IMR-90 (cell line): ENCODE measurements at regions not wholly inside any gene's neighbourhood (a gene's known extent, or its start where the extent isn't known, plus 50 kb on each side); places are given as distances from the start of the nearest gene placed in this dataset.

Source experiments
- ATAC-seq: fragments of 200-7000 bp; cut with Tn5 transposase; 2 replicates; pipeline ENCODE4 v1.9.1; 2020; ENCODE audit warnings: low read depth, mild to moderate bottlenecking, moderate library complexity
- BruUV-seq: library from RNA; stranded (reverse); fragments of 400-500 nt; replicated peaks from 2 replicates; lab custom pipeline; 2021; lab: Mats Ljungman, UMichigan
- CTCF ChIA-PET: fragments of 300-600 bp; formaldehyde crosslinking; extraction: SDS; loops from one replicate; lab custom pipeline; 2021; ENCODE audit warnings: antibody characterized with exemption; lab: Yijun Ruan, JAX
- POLR2A ChIA-PET: fragments of 300-600 bp; sonication (Branson Sonifier 250); formaldehyde crosslinking; loops from one replicate; lab custom pipeline; 2022; ENCODE audit warnings: antibody characterized with exemption; ENCODE audit not compliant: unreplicated experiment; lab: Charles Lee
- DNase-seq: peaks from one replicate; pipeline ENCODE4 v3.0.0; 2013
- H2AFZ ChIP-seq: replicated peaks from 2 replicates; pipeline ENCODE3; 2013; ENCODE audit warnings: low read length, mild to moderate bottlenecking; ENCODE audit not compliant: poor library complexity
- H2AK5ac ChIP-seq: 2 replicates; pipeline ENCODE4 v1.6.1; 2013; ENCODE audit warnings: low read depth, low read length, inconsistent platforms
- H2AK9ac ChIP-seq: replicated peaks from 2 replicates; pipeline ENCODE3; 2013; ENCODE audit warnings: mild to moderate bottlenecking, low read depth, low read length, moderate library complexity; ENCODE audit not compliant: poor library complexity
- H2BK120ac ChIP-seq: 2 replicates; pipeline ENCODE4 v1.6.1; 2013; ENCODE audit warnings: low read depth, low read length, inconsistent platforms
- H2BK15ac ChIP-seq: 3 replicates; pipeline ENCODE4 v1.6.1; 2013; ENCODE audit warnings: low read depth, low read length, inconsistent platforms
- H2BK20ac ChIP-seq: 2 replicates; pipeline ENCODE4 v1.6.1; 2013; ENCODE audit warnings: low read depth, mild to moderate bottlenecking, inconsistent platforms, low read length, moderate library complexity
- H2BK5ac ChIP-seq: 2 replicates; pipeline ENCODE4 v1.6.1; 2013; ENCODE audit warnings: mild to moderate bottlenecking, low read depth, low read length, inconsistent platforms; ENCODE audit not compliant: poor library complexity, severe bottlenecking
- H3K14ac ChIP-seq: replicated peaks from 2 replicates; pipeline ENCODE4 v1.6.1; 2013; ENCODE audit warnings: low read depth, low read length, inconsistent platforms
- H3K18ac ChIP-seq: 2 replicates; pipeline ENCODE4 v1.6.1; 2013; ENCODE audit warnings: low read depth, low read length, control low read depth
- H3K23ac ChIP-seq: 2 replicates; pipeline ENCODE4 v1.6.1; 2013; ENCODE audit warnings: low read depth, low read length, inconsistent platforms
- H3K27ac ChIP-seq: 2 replicates; pipeline ENCODE4 v1.5.1; 2013; ENCODE audit warnings: mild to moderate bottlenecking, control low read depth, low read length; ENCODE audit not compliant: insufficient read depth
- H3K27me3 ChIP-seq: 2 replicates; pipeline ENCODE4 v1.6.1; 2013; ENCODE audit warnings: low read length; ENCODE audit not compliant: control insufficient read depth, insufficient read depth
- H3K36me3 ChIP-seq: 2 replicates; pipeline ENCODE4 v1.6.1; 2013; ENCODE audit warnings: low read length, mixed read lengths; ENCODE audit not compliant: control insufficient read depth, insufficient read depth
- H3K4ac ChIP-seq: 2 replicates; pipeline ENCODE4 v1.6.1; 2013; ENCODE audit warnings: low read depth, low read length, inconsistent platforms
- H3K4me1 ChIP-seq: 2 replicates; pipeline ENCODE4 v1.6.1; 2013; ENCODE audit warnings: low read length, mixed read lengths; ENCODE audit not compliant: control insufficient read depth, insufficient read depth
- H3K4me2 ChIP-seq: 2 replicates; pipeline ENCODE4 v1.6.1; 2013; ENCODE audit warnings: low read depth, mild to moderate bottlenecking, control low read depth, low read length, moderate library complexity
- H3K4me3 ChIP-seq: 2 replicates; pipeline ENCODE4 v1.5.1; 2013; ENCODE audit warnings: low read depth, mild to moderate bottlenecking, control low read depth, low read length, moderate library complexity; ENCODE audit not compliant: insufficient read depth
- H3K56ac ChIP-seq: 2 replicates; pipeline ENCODE4 v1.6.1; 2013; ENCODE audit warnings: low read length, inconsistent platforms; ENCODE audit not compliant: insufficient read depth; ENCODE audit errors: extremely low read depth
- H3K79me1 ChIP-seq, 2 experiments: 2 replicates each; pipeline ENCODE4 v1.6.1; 2013; ENCODE audit warnings: low read length in 2 of 2, inconsistent platforms in 1 of 2, low read depth in 1 of 2
- H3K9ac ChIP-seq: 2 replicates; pipeline ENCODE4 v1.6.1; 2013; ENCODE audit warnings: low read depth, low read length, control low read depth
- H3K9me1 ChIP-seq: 2 replicates; pipeline ENCODE4 v1.6.1; 2013; ENCODE audit warnings: low read length, inconsistent platforms; ENCODE audit not compliant: insufficient read depth
- H3K9me3 ChIP-seq: 2 replicates; pipeline ENCODE4 v1.6.1; 2013; ENCODE audit warnings: low read length; ENCODE audit not compliant: control insufficient read depth, insufficient read depth
- H4K20me1 ChIP-seq: 2 replicates; pipeline ENCODE4 v1.6.1; 2013; ENCODE audit warnings: low read length, inconsistent platforms; ENCODE audit not compliant: insufficient read depth
- H4K5ac ChIP-seq: 2 replicates; pipeline ENCODE4 v1.6.1; 2013; ENCODE audit warnings: mild to moderate bottlenecking, low read depth, low read length, control low read depth
- H4K8ac ChIP-seq, 2 experiments: 2 replicates each; pipeline ENCODE4 v1.6.1; 2013; ENCODE audit warnings: low read depth in 2 of 2, low read length in 2 of 2, control low read depth in 1 of 2, inconsistent platforms in 1 of 2
- H4K91ac ChIP-seq: 2 replicates; pipeline ENCODE4 v1.6.1; 2013; ENCODE audit warnings: low read depth, low read length, inconsistent platforms; ENCODE audit not compliant: insufficient read depth
- CEBPB ChIP-seq: IDR thresholded peaks from 2 replicates; pipeline ENCODE4 v1.6.1; 2012; ENCODE audit warnings: low read depth, low read length, improper control_type of control experiment
- FOS ChIP-seq: fragments of 150-350 bp; IDR thresholded peaks from 2 replicates; pipeline ENCODE4 v1.6.1; 2016; ENCODE audit warnings: low read depth, low read length
- POLR2A ChIP-seq: IDR thresholded peaks from 2 replicates; pipeline ENCODE4 v1.6.1; 2012; ENCODE audit warnings: mild to moderate bottlenecking, low read depth, low read length
- RCOR1 ChIP-seq: IDR thresholded peaks from 2 replicates; pipeline ENCODE4 v1.6.1; 2012; ENCODE audit warnings: mild to moderate bottlenecking, low read length, improper control_type of control experiment; ENCODE audit not compliant: insufficient replicate concordance
- WGBS, 2 experiments: methylation state at CpG; one replicate each; pipeline versions ENCODE4 v1.1.5 to v1.1.7; 2013; ENCODE audit warnings: missing lambda C conversion rate in 2 of 2; ENCODE audit not compliant: insufficient read length in 1 of 2; ENCODE audit errors: extremely low coverage in 2 of 2; 5-methylcytosine and 5-hydroxymethylcytosine counted together
- dilution Hi-C: fragments of 300-500 bp; cut with HindIII; formaldehyde crosslinking; loops from one replicate; pipeline ENCODE4 v1.14.3; 2018; ENCODE audit warnings: low sequenced_read_pairs; ENCODE audit not compliant: unreplicated experiment
- in situ Hi-C: fragments of 300-500 bp; cut with MboI; formaldehyde crosslinking; loops from 3 replicates; pipeline ENCODE4 v1.14.3; 2019; ENCODE audit warnings: low sequenced_read_pairs, inconsistent platforms, mixed read lengths
- intact Hi-C: fragments of 100-400 bp; cut with micrococcal nuclease; formaldehyde crosslinking; loops from 2 replicates; pipeline ENCODE4 v1.10.0; 2022
- TF ChIP-seq, protein P1 (sequence below): fragments of 150-350 bp; IDR thresholded peaks from 2 replicates; pipeline ENCODE4 v1.6.1; 2016; ENCODE audit warnings: low read depth, mild to moderate bottlenecking, low read length, moderate library complexity, borderline replicate concordance

DNA sequence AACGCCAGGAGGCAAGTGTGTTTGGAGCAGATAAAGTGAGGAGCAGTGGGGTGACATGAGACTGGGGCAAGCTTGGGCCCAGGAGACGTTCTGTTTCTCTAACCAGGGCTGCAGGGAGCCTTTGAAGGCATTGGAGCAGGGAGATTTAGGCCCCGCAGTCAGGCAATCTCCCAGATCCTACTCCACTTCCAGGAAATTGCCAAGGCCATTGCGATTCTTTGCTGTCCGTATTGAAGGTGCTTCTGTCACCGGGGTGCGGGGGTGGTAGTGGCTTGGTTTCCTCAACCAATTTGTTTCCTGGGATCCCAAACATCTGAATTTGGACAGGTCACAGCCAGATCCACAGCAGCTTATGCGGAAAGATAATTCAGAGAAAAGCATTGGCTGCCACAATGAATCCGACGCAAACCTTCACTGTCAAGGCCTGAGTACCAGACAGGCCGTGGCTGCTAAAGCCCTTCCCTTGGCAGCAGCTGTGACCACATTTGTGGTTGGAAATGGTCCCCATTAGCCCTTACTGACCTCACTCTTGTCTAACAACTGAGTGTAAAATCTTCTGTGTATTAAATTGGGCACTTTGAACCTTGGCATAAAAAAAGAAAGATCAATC lies 385.6 kb downstream of the PTPRU start:
- Histone ChIP-seq H4K91ac (no peak overlapping the region), H3K9me1 (no peaks in the 10 kb centered on the region), H4K5ac (no peak overlapping the region), H3K23ac (no peak overlapping the region), H3K4ac (no peak overlapping the region), H3K56ac (no peak overlapping the region), H3K14ac (no peak overlapping the region), H3K9ac (no peak overlapping the region), H3K4me3 (no peak overlapping the region), H3K4me1 (no peaks in the 10 kb centered on the region; the same call in 1 of the 2 replicates), H2BK120ac (no peak overlapping the region), H3K9me3 (no peaks in the 10 kb centered on the region), H3K79me1 (no peaks in the 10 kb centered on the region), H4K8ac (no peak overlapping the region), H2BK5ac (no peak overlapping the region), H2AFZ (no peak overlapping the region), H3K27ac (no peak overlapping the region), H2BK15ac (no peak overlapping the region), H2BK20ac (no peak overlapping the region), H4K20me1 (no peaks in the 10 kb centered on the region), H3K36me3 (no peaks in the 10 kb centered on the region), H3K18ac (no peak overlapping the region), H3K4me2 (no peak overlapping the region), H2AK9ac (no peak overlapping the region), H2AK5ac (no peak overlapping the region), H3K27me3 (peaks cover 7% of the 10 kb centered on the region; the same call in 1 of the 2 replicates)
- ChIA-PET POLR2A (no interaction called here), CTCF (interaction anchor here (0.5 kb wide), 1 partner anchor 9 kb away, joined by 3 read pairs; no protein-coding TSS in a partner anchor)
- TF ChIP-seq, protein P1, sequence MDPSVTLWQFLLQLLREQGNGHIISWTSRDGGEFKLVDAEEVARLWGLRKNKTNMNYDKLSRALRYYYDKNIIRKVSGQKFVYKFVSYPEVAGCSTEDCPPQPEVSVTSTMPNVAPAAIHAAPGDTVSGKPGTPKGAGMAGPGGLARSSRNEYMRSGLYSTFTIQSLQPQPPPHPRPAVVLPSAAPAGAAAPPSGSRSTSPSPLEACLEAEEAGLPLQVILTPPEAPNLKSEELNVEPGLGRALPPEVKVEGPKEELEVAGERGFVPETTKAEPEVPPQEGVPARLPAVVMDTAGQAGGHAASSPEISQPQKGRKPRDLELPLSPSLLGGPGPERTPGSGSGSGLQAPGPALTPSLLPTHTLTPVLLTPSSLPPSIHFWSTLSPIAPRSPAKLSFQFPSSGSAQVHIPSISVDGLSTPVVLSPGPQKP, result no peak
- TF ChIP-seq CEBPB (no peak), FOS (no peak), POLR2A (no peak), RCOR1 (no peak)
- WGBS, 2 experiments, result 80% methylated on average over 2 of the region's 11 CpGs; no CpG with 5 or more reads in 1 of the 2 experiments
- intact Hi-C loops (no loop called here), in situ Hi-C loops (no loop called here), dilution Hi-C loops (no loop called here)
- DNase-seq, result no peak
- no TSS peak for BruUV-seq
- ATAC-seq, result no peak
